HG03064 (cell line): ENCODE measurements at regions not wholly inside any gene's neighbourhood (a gene's known extent, or its start where the extent isn't known, plus 50 kb on each side); places are given as distances from the start of the nearest gene placed in this dataset.
"Not testable (repeated sequence)": the region's sequence is repeated elsewhere in the genome, so short reads cannot be mapped to it uniquely, and the experiment has no call there.

ENCODE experiments used
- ATAC-seq: cut with Tn5 transposase; IDR thresholded peaks from one replicate; pipeline ENCODE4 v1.9.1; 2021; ENCODE audit warnings: low read depth; ENCODE audit not compliant: unreplicated experiment

GRCh38 chrX:150229030-150229429 lies 134.1 kb upstream of the MAMLD1 start:
- ATAC-seq = no peak

DNA sequence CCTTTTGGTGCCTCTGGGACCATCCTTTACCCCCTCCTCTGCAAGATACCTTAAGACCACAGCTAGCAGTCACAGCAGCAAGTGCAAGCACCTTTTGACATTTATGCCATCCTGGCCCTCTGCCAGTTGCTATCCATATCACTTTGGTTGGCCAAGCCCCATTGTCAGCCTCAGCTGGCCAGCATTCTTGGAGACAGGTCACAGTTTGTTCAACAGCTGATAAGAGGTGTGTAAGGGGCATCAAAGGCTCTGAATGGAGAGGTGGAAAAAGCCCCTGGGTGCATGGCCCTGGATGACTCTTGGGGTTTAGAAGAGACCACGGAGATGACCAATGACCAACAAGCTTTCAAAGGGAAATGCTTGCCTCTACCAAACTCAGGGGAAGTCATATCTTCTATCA lies 133.6 kb upstream of the MAMLD1 start:
- ATAC-seq = no peak

- ATAC-seq = not testable (repeated sequence)
These were observed 132.2 kb upstream of the MAMLD1 start for GRCh38 chrX:150230952-150231351.

- ATAC-seq = not testable (repeated sequence)
These were observed 131.7 kb upstream of the MAMLD1 start for GRCh38 chrX:150231368-150231767.

DNA sequence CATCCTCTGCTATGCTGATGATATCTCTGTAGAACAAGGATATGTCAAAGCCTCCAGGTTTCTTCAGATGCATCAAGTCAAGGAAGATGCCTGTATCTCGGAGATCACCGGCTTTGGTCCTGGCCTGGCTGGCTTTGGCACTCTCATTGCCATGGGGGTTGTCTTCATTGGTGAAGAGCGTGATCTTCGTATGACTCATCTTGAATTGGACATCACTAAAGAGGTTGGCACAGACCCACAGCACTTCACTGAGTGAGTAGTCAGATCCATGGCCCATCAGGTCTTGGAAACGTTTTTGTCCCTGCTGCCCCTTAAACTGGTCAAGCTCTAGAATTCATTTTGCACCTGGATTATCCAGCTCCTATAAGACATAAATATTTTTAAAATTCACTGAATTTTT lies 130.9 kb upstream of the MAMLD1 start:
- not testable (repeated sequence) for ATAC-seq

- no peak for ATAC-seq
These were observed 129.0 kb upstream of the MAMLD1 start for GRCh38 chrX:150234126-150234525.

DNA sequence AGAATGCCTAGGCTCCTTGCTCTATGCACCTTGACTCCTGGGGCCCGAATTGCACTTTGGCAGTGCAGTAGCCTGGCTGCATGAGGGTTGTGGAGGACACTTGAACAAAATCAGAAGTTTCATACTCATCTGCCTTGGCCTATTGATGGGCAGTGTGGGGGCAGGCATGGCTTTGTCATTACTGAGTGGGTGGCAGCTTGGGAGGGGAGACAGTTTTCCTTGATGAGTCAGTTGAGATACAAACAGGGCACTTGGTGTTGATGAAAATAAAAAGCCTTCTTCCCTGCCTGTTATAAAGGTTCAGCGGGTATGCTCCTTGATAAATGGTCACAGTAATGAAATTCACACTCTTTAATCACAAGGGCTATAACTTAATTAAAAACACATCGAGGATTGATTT lies 126.8 kb upstream of the MAMLD1 start:
- no peak for ATAC-seq

GRCh38 chrX:150238632-150239382 lies 124.3 kb upstream of the MAMLD1 start:
- no peak for ATAC-seq

GRCh38 chrX:150239946-150240642 lies 123.0 kb upstream of the MAMLD1 start:
- ATAC-seq = no peak

DNA sequence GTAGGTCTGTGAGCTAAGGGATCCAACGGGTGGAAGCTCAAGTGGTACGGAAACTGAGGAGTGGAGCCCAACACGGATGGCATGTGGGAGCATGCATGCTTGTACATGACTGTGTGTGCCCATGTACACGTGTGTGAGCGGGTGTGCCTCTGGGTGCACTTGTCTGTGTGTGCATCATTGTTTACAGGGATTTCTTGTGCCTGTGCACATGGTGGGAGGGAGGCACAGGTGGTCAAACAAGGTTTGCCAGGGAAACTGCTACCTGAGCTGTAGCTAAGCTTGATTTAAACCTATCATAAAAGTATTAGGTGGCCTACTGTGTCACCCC lies 122.5 kb upstream of the MAMLD1 start:
- ATAC-seq = no peak

DNA sequence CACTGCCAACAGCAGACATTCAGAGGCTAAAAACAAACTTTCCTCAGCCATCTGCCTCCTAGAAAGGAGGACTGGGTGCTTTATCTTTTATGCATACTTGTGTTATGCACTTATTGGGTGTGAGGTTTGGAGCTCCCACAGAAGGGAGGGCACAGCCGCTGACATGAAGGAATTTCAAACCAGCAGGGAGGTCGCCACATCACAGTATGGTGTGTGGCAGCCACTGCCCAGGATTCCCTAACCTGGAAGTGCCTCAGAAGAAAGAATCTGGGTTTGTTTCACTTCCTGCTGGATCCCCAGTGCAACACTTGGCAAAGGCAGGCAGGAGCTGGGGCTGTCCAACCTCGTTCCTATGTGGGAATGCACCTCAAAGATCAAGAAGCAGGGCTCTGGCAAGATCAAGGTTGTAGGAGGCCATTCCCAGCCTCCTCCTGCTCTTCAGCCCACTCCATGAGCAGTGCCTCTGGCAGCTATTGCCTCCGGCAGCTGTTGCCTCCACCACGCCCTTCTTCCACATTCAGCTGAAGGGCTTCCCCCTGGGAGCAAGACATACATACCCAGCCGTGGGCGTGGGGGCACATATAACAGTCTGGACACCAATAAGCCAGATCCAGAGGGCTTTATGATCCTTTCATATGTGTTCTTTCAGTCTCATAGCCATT lies 109.0 kb upstream of the MAMLD1 start:
- no peak for ATAC-seq

- no peak for ATAC-seq
These were observed 108.2 kb upstream of the MAMLD1 start for GRCh38 chrX:150254909-150255308.

- no peak for ATAC-seq
These were observed 107.4 kb upstream of the MAMLD1 start for GRCh38 chrX:150255441-150256296.

DNA sequence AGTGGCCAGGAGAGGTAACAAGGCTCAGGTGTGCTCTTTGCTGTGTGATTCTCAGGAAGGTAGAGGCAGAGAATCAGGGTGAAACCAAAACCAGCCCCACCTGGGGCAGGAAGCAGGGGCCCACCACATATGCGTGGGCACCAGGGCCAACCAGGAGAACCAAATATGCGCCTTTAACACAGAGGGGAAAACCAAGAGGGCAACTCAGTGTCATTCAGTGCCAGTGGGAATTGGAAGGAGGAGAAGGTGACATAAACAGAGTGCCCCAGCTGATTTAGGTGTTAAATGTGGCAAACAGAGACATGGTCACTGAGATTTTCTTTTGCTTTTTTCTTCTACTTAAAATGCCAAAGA lies 106.8 kb upstream of the MAMLD1 start:
- no peak for ATAC-seq

DNA sequence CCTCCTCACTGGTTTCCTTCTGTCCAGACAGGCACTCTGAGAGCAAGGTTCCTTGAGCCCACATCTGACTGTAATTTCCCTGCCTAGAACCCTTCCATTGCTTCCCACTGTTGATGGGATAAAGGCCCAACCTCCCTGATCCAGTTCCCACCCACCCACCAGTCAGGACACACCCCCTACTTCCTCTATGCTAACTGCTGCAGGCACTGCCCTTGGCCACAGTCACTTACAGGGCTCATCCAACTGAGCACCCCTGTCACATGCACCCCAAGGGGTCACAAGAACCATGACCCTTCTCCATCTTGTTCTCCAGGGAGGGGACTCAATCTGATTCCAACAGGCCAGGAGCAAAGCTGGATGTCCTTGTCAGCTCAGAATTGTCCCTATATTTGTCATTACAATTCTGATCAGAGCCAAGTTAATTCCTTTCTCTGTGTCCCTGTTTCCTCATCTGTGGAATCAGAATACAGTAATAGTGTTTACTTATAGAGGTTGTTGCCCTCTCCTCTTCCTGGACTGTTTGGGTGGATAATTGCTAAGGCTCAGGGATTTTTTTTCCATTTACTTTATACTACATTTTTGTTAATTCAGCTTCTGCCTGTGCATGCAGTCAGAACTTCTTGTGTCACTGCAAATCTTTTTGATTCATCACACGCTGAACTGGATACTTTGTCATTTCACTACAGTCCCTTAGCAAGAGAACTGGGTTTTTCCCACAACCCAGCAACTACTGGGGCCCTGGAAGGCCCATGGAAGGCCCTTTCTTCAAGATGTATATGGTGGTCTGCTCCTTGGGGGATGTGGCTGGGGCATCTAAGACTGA lies 105.6 kb upstream of the MAMLD1 start:
- no peak for ATAC-seq

DNA sequence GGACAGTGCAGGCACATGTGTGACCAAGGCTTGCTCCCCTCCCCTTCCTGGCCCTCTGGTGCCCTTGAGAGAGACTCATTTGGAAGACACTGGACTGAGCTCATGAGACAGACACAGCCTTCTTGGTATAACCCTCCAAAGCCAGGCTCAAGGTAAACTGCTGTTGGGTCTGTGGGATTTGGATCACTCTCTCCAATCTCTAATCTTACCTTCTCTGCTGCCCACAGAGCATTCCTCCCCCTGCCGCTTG lies 105.0 kb upstream of the MAMLD1 start:
- ATAC-seq = no peak

GRCh38 chrX:150258463-150259430 lies 104.4 kb upstream of the MAMLD1 start:
- no peak for ATAC-seq

DNA sequence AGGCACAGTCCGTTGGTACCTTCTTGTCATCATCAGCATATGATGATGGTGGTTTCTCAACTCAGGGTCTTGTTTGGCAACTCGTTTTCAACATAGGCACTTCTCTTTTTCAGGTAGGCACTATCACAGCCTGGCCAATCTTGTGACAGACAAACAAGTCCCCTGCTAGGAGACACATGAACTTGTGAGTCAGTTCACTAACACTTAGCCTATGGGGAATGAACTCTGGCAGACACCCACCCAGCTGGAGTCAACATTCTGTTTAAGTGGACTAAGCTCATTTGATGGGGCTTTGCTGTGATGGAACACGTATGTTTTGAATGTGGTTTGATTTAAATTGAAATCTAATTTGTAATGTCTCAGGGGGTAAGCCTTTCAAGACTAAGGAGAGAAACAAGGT lies 100.7 kb upstream of the MAMLD1 start:
- no peak for ATAC-seq

DNA sequence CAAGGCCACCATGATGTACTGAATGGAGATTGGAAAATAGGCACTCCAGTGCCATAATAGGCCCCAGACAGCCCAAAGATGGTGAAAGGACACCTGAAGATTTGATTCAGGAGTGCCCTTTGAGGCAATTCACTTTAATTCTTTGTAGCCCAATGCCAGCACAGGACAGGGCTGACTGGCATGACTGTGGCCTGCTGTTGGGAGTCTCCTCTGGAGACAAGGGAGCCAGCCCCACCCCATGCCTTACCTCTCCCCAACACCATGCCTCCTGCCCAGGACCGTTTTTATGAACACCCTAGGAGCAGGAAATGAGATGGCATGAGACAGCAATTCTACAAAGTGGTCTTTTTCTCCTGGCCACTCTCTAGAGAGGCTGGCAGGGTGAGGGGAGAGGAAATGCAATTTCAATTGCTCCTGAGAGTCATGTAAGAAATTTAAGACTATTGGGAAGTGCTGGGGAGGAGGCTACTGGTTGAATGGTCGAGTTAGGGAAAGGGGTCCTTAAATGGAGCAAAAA lies 94.2 kb upstream of the MAMLD1 start:
- ATAC-seq = no peak
